GM10266 (cell line): ENCODE measurements at regions not wholly inside any gene's neighbourhood (a gene's known extent, or its start where the extent isn't known, plus 50 kb on each side); places are given as distances from the start of the nearest gene placed in this dataset.

Experiments used
- DNase-seq: peaks from one replicate; pipeline ENCODE4 v3.0.0; 2012; ENCODE audit errors: extremely low spot score
- CTCF ChIP-seq: IDR thresholded peaks from 2 replicates; pipeline ENCODE4 v1.5.1; 2012; ENCODE audit warnings: mild to moderate bottlenecking, low read depth; ENCODE audit not compliant: control insufficient read depth, insufficient read depth; ENCODE audit errors: missing control alignments

- TF ChIP-seq CTCF = no peak
Observed at GRCh38 chr2:188193230-188193629, 98.4 kb upstream of the GULP1 start.

GRCh38 chr2:188196343-188197008, 95.2 kb upstream of the GULP1 start:
- no peak for TF ChIP-seq CTCF
- DNase-seq = no peak

More at GRCh38 chr2:188193230-188193629, 98.4 kb upstream of the GULP1 start:
- no peak for DNase-seq

- TF ChIP-seq CTCF = no peak
- DNase-seq = no peak
Observed at GRCh38 chr2:188199716-188200128, 92.0 kb upstream of the GULP1 start.

GRCh38 chr2:188201639-188202038, 90.0 kb upstream of the GULP1 start:
- TF ChIP-seq CTCF = no peak

GRCh38 chr2:188202777-188203176, 88.9 kb upstream of the GULP1 start:
- DNase-seq = no peak
- no peak for TF ChIP-seq CTCF

More at GRCh38 chr2:188201639-188202038, 90.0 kb upstream of the GULP1 start:
- no peak for DNase-seq

GRCh38 chr2:188203776-188204175, 87.9 kb upstream of the GULP1 start:
- TF ChIP-seq CTCF = no peak
- no peak for DNase-seq

GRCh38 chr2:188204824-188205223, 86.8 kb upstream of the GULP1 start:
- DNase-seq = no peak
- TF ChIP-seq CTCF = no peak
